HepG2 (cell line): ENCODE measurements at regions not wholly inside any gene's neighbourhood (a gene's known extent, or its start where the extent isn't known, plus 50 kb on each side); places are given as distances from the start of the nearest gene placed in this dataset.

Source experiments
- ATAC-seq: fragments of 200-7000 bp; cut with Tn5 transposase; 3 replicates; pipeline ENCODE4 v1.9.1; 2020; ENCODE audit warnings: mild to moderate bottlenecking, moderate library complexity
- BruUV-seq: library from RNA; stranded (reverse); fragments of 400-500 nt; replicated peaks from 2 replicates; lab custom pipeline; 2021; lab: Mats Ljungman, UMichigan
- CTCF ChIA-PET: fragments of 300-600 bp; formaldehyde crosslinking; extraction: SDS; loops from one replicate; lab custom pipeline; 2021; ENCODE audit warnings: low total read pairs, inconsistent platforms, low intra/inter-chr PET ratio; lab: Yijun Ruan, JAX
- POLR2A ChIA-PET: fragments of 350-600 bp; sonication (Branson Sonifier 250); formaldehyde crosslinking; loops from one replicate; lab custom pipeline; 2020; ENCODE audit warnings: antibody characterized with exemption, inconsistent platforms; lab: Yijun Ruan, JAX
- DNase-seq: peaks from one replicate; pipeline ENCODE4 v3.0.0-alpha.2; 2015; ENCODE audit warnings: low spot score
- FAIRE-seq: peaks from 3 replicates; lab custom pipeline; 2011; peaks lifted over from hg19 to GRCh38; lab: Jason Lieb, UNC
- H2AFZ ChIP-seq: one replicate; pipeline ENCODE4 v1.6.1; 2011; ENCODE audit warnings: low read length, inconsistent platforms
- H3K27ac ChIP-seq: fragments of 300-600 bp; 3 replicates; pipeline ENCODE4 v1.8.0; 2011; ENCODE audit warnings: mixed run types, mild to moderate bottlenecking, mixed read lengths, low read length, inconsistent platforms; ENCODE audit not compliant: insufficient read depth; ENCODE audit errors: extremely low read length
- H3K27me3 ChIP-seq, 2 experiments: fragments of 200-600 bp in 1 of 2; 2 replicates in 1 of 2; 3 replicates in 1 of 2; pipeline versions ENCODE4 v1.6.0 to v1.8.0; 2011; ENCODE audit warnings: low read length in 2 of 2, mild to moderate bottlenecking in 2 of 2, moderate library complexity in 2 of 2, inconsistent platforms in 1 of 2; ENCODE audit not compliant: insufficient read depth in 2 of 2, control insufficient read depth in 1 of 2
- H3K36me3 ChIP-seq, 2 experiments: fragments of 200-600 bp in 1 of 2; replicated peaks in 1 of 2; 2 replicates in 1 of 2; 3 replicates in 1 of 2; pipeline versions ENCODE4 v1.5.1 to v1.8.0; 2011; ENCODE audit warnings: low read length in 2 of 2, inconsistent platforms in 1 of 2; ENCODE audit not compliant: insufficient read depth in 2 of 2, control insufficient read depth in 1 of 2
- H3K4me1 ChIP-seq: 2 replicates; pipeline ENCODE4 v1.5.1; 2012; ENCODE audit warnings: low read length, inconsistent platforms; ENCODE audit not compliant: insufficient read depth
- H3K4me2 ChIP-seq: 2 replicates; pipeline ENCODE4 v1.6.0; 2011; ENCODE audit warnings: low read depth, low read length, inconsistent platforms
- H3K4me3 ChIP-seq, 3 experiments: fragments of 200-600 bp in 1 of 3; sonication (generic), shearing (Covaris generic) in 1 of 3; replicated peaks in 1 of 3; 2 replicates each; pipeline ENCODE4 v1.5.1; 2011 to 2016; ENCODE audit warnings: low read length in 3 of 3, inconsistent platforms in 2 of 3, low read depth in 2 of 3, mild to moderate bottlenecking in 2 of 3, control low read depth in 1 of 3, mixed read lengths in 1 of 3; ENCODE audit not compliant: insufficient read depth in 1 of 3
- H3K79me2 ChIP-seq: one replicate; pipeline ENCODE4 v1.6.1; 2011; ENCODE audit warnings: low read length, inconsistent platforms; ENCODE audit not compliant: insufficient read depth
- H3K9ac ChIP-seq: 2 replicates; pipeline ENCODE4 v1.6.0; 2011; ENCODE audit warnings: mild to moderate bottlenecking, low read depth, low read length, inconsistent platforms; ENCODE audit not compliant: insufficient read depth
- H3K9me3 ChIP-seq: 2 replicates; pipeline ENCODE4 v1.5.1; 2012; ENCODE audit warnings: mild to moderate bottlenecking, low read length
- H4K20me1 ChIP-seq: 2 replicates; pipeline ENCODE4 v1.6.0; 2011; ENCODE audit warnings: inconsistent platforms, mild to moderate bottlenecking, low read length, moderate library complexity; ENCODE audit not compliant: insufficient read depth
- CREM ChIP-seq, 2 experiments: sonication (generic) in 1 of 2; formaldehyde crosslinking in 1 of 2; IDR thresholded peaks; 2 replicates each; pipeline versions ENCODE4 v1.4.0 to v1.6.1; 2016 to 2020; ENCODE audit warnings: antibody characterized with exemption in 1 of 2, mild to moderate bottlenecking in 1 of 2, missing genetic modification reagents in 1 of 2
- DPF2 ChIP-seq: sonication (generic); formaldehyde crosslinking; IDR thresholded peaks from 2 replicates; pipeline ENCODE4 v1.4.0; 2020; ENCODE audit warnings: mild to moderate bottlenecking, low read depth, missing genetic modification reagents, borderline replicate concordance
- NCOR1 ChIP-seq: fragments of 200-600 bp; sonication (generic); IDR thresholded peaks from 2 replicates; pipeline ENCODE4 v1.7.0; 2017; ENCODE audit warnings: antibody characterized with exemption, low read length, borderline replicate concordance
- NFE2L2 ChIP-seq: fragments of 150-350 bp; IDR thresholded peaks from 2 replicates; pipeline ENCODE4 v1.6.1; 2014; ENCODE audit warnings: low read length
- PHF5A ChIP-seq: IDR thresholded peaks from one replicate; pipeline ENCODE4 v1.6.1; 2018; ENCODE audit warnings: low read depth, missing genetic modification reagents; ENCODE audit not compliant: unreplicated experiment
- TBL1XR1 ChIP-seq: fragments of 150-350 bp; IDR thresholded peaks from 2 replicates; pipeline ENCODE4 v1.6.1; 2014; ENCODE audit warnings: borderline replicate concordance, low read length; ENCODE audit not compliant: partially characterized antibody
- ZC3H13 ChIP-seq: sonication (generic); formaldehyde crosslinking; IDR thresholded peaks from 2 replicates; pipeline ENCODE4 v1.8.1; 2023; ENCODE audit warnings: mild to moderate bottlenecking, missing genetic modification reagents, moderate library complexity
- ZSCAN20 ChIP-seq: sonication (generic); formaldehyde crosslinking; IDR thresholded peaks from 2 replicates; pipeline ENCODE4 v1.4.0; 2020; ENCODE audit warnings: missing genetic modification reagents, mild to moderate bottlenecking, borderline replicate concordance
- in situ Hi-C: cut with HindIII; loops from 2 replicates; pipeline ENCODE4 v1.10.0; 2017; ENCODE audit warnings: low pct_unique_long_range_greater_than_20kb; ENCODE audit not compliant: extremely low pct_ligation_motif_present
- intact Hi-C: fragments of 100-400 bp; cut with micrococcal nuclease; formaldehyde crosslinking; loops from one replicate; pipeline ENCODE4 v1.10.0; 2022; ENCODE audit not compliant: unreplicated experiment
- TF ChIP-seq, protein P1 (sequence below): sonication (generic); formaldehyde crosslinking; IDR thresholded peaks from 2 replicates; pipeline ENCODE4 v1.4.0; 2020; ENCODE audit warnings: missing genetic modification reagents
- TF ChIP-seq, protein P2 (sequence below): IDR thresholded peaks from 2 replicates; pipeline ENCODE4 v1.6.1; 2016; ENCODE audit warnings: missing genetic modification reagents, missing compliant biosample characterization
- TF ChIP-seq, protein P3 (sequence below): sonication (generic); formaldehyde crosslinking; IDR thresholded peaks from 2 replicates; pipeline ENCODE4 v1.4.0; 2020; ENCODE audit warnings: mild to moderate bottlenecking, missing genetic modification reagents

DNA sequence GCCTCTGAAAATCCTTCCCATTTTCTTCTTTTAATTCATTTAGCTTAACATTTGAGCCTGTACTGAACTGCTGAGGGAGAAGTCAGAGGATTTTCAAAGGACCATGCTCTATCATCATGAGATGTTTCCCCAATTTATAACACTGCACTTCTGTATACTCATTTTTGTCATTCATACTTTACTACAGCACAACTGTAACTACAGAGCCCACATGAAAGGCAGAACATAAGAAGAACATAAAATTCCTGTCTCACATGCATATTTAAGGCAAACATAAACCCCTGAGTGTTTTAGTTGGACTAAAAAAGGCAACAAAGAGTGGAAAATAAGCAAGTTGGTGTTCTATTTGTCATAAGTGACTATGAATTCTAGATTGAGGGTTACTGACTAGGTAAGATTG is 237.7 kb upstream of the ARPP21 start:
- ATAC-seq: no peak
- no peaks in the 10 kb centered on the region for H3K27me3 ChIP-seq
- no peak for FAIRE-seq
- ChIA-PET POLR2A (no interaction called here), CTCF (no interaction called here)
- H3K4me1 ChIP-seq: no peaks in the 10 kb centered on the region
- no peaks in the 10 kb centered on the region for H3K79me2 ChIP-seq
- TF ChIP-seq, protein P1, sequence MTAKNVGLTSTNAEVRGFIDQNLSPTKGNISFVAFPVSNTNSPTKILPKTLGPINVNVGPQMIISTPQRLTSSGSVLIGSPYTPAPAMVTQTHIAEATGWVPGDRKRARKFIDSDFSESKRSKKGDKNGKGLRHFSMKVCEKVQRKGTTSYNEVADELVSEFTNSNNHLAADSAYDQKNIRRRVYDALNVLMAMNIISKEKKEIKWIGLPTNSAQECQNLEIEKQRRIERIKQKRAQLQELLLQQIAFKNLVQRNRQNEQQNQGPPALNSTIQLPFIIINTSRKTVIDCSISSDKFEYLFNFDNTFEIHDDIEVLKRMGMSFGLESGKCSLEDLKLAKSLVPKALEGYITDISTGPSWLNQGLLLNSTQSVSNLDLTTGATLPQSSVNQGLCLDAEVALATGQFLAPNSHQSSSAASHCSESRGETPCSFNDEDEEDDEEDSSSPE (CRISPR knock-in tag): no peak
- TF ChIP-seq ZSCAN20 (CRISPR knock-in tag) (no peak), ZC3H13 (CRISPR knock-in tag) (no peak), CREM (IDR thresholded peaks at IDR 0.05) (no peak), CREM (CRISPR knock-in tag; IDR thresholded peaks at IDR 0.05) (no peak), NFE2L2 (no peak), PHF5A (no peak), DPF2 (no peak), NCOR1 (no peak), TBL1XR1 (no peak)
- TF ChIP-seq, protein P2, sequence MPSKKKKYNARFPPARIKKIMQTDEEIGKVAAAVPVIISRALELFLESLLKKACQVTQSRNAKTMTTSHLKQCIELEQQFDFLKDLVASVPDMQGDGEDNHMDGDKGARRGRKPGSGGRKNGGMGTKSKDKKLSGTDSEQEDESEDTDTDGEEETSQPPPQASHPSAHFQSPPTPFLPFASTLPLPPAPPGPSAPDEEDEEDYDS (CRISPR knock-in tag): no peak
- TF ChIP-seq, protein P3, sequence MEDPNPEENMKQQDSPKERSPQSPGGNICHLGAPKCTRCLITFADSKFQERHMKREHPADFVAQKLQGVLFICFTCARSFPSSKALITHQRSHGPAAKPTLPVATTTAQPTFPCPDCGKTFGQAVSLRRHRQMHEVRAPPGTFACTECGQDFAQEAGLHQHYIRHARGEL (CRISPR knock-in tag): no peak
- H3K36me3 ChIP-seq: no peaks in the 10 kb centered on the region
- intact Hi-C loops (no loop called here), in situ Hi-C loops (no loop called here)
- no peak overlapping the region for H2AFZ ChIP-seq
- peaks cover 23% of the 10 kb centered on the region; the same call in 1 of the 2 replicates for H3K9me3 ChIP-seq
- H3K27ac ChIP-seq: no peak overlapping the region
- DNase-seq: no peak
- no TSS peak for BruUV-seq
- no peak overlapping the region for H3K9ac ChIP-seq
- H4K20me1 ChIP-seq: no peaks in the 10 kb centered on the region
- no peak overlapping the region for H3K4me3 ChIP-seq
- H3K4me2 ChIP-seq: no peak overlapping the region
